Activated naive CD4-positive, alpha-beta T cell treated with anti-CD3 and anti-CD28 coated beads for 36 hours (primary cell): ENCODE measurements at regions not wholly inside any gene's neighbourhood (a gene's known extent, or its start where the extent isn't known, plus 50 kb on each side); places are given as distances from the start of the nearest gene placed in this dataset.
"Not testable (repeated sequence)": the region's sequence is repeated elsewhere in the genome, so short reads cannot be mapped to it uniquely, and the experiment has no call there.

Experiments
- CTCF ChIA-PET: fragments of 350-600 bp; sonication (Branson Sonifier 250); formaldehyde crosslinking; loops from one replicate; lab custom pipeline; 2021; ENCODE audit warnings: antibody characterized with exemption; lab: Charles Lee
- DNase-seq: peaks from one replicate; pipeline ENCODE4 v3.0.0-alpha.2; 2020
- H3K27ac Mint-ChIP-seq: one replicate; pipeline ENCODE4 v1.8.0; 2021; ENCODE audit warnings: mild to moderate bottlenecking, mixed read lengths
- H3K27me3 Mint-ChIP-seq: one replicate; pipeline ENCODE4 v1.8.0; 2021; ENCODE audit warnings: low read depth, mixed read lengths
- H3K36me3 Mint-ChIP-seq: one replicate; pipeline ENCODE4 v1.8.0; 2021; ENCODE audit warnings: low read depth, mixed read lengths
- H3K4me1 Mint-ChIP-seq: one replicate; pipeline ENCODE4 v1.8.0; 2021; ENCODE audit warnings: low read depth, mixed read lengths
- H3K4me3 Mint-ChIP-seq: one replicate; pipeline ENCODE4 v1.8.0; 2021; ENCODE audit warnings: mild to moderate bottlenecking, moderate library complexity, mixed read lengths
- H3K9me3 Mint-ChIP-seq: one replicate; pipeline ENCODE4 v1.8.0; 2021; ENCODE audit warnings: mixed read lengths
- intact Hi-C: fragments of 100-400 bp; cut with micrococcal nuclease; formaldehyde crosslinking; loops from one replicate; pipeline ENCODE4 v1.15.1; 2023

DNA sequence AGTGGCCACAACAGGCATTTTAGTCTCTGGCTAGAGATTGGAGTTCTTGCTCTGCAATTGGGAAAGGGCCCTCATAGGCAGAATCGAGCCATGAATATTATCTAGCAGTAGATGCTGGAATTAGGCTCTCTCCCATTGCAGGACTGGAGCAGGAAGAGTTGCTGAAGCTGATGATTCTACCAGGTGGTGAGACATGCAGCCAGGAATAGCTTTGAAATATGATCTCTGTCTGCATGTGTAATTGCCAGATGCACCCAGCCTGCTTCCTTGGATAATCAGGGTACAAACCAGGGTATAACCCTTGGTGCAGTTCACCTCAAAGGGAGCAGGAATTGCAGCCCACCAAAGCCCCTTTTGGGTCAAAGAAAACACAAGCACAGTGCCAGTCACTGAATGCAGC lies 211.4 kb upstream of the FTMT start:
- Mint-ChIP-seq H3K4me1 (no peaks in the 10 kb centered on the region), H3K4me3 (no peak overlapping the region), H3K27me3 (no peaks in the 10 kb centered on the region), H3K36me3 (no peaks in the 10 kb centered on the region), H3K9me3 (peaks cover 7% of the 10 kb centered on the region), H3K27ac (no peak overlapping the region)
- CTCF ChIA-PET = no interaction called here
- no peak for DNase-seq
- intact Hi-C loops = no loop called here

DNA sequence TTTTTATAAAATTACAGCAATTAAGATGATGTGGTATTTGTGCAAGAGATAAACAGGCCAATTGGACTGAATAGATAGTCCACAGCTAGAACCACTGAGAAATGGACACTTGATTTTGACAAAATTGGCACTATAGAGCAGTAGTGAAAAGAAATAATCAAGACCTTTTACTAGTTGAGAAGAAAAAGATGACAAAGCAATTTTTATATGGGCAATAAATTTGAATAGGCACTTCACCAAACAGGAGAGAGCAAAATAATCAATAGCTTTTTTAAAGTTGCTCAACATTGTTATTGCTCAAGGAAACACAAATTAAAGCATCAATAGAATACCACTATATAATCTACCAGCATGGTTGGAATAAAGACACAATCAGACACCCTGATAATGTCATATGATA lies 193.5 kb upstream of the FTMT start:
- H3K9me3 Mint-ChIP-seq = peaks cover 2% of the 10 kb centered on the region
- no peaks in the 10 kb centered on the region for H3K27me3 Mint-ChIP-seq
- H3K36me3 Mint-ChIP-seq = no peaks in the 10 kb centered on the region
- intact Hi-C loops = no loop called here
- CTCF ChIA-PET = no interaction called here
- H3K4me3 Mint-ChIP-seq = no peak overlapping the region
- H3K27ac Mint-ChIP-seq = no peak overlapping the region
- no peak for DNase-seq
- no peaks in the 10 kb centered on the region for H3K4me1 Mint-ChIP-seq

DNA sequence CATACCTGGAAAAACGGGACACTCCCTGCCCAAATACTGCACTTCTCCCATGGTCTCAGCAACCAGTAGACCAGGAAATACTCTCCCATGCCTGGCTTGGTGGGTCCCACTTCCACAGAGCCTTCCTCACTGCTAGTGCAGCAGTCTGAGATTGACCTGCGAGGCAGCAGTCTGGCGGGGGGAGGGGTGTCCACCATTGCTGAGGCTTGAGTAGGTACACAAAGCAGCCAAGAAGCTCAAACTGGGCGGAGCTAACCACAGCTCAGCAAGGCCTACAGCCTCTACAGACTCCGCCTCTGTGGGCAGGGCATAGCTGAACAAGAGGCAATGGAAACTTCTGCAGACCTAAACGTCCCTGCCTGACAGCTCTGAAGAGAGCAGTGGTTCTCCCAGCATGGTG lies 191.5 kb upstream of the FTMT start:
- CTCF ChIA-PET = no interaction called here
- no peaks in the 10 kb centered on the region for H3K4me1 Mint-ChIP-seq
- no peak overlapping the region for H3K27ac Mint-ChIP-seq
- intact Hi-C loops = no loop called here
- H3K4me3 Mint-ChIP-seq = no peak overlapping the region
- H3K9me3 Mint-ChIP-seq = peaks cover 4% of the 10 kb centered on the region
- H3K27me3 Mint-ChIP-seq = no peaks in the 10 kb centered on the region
- no peak for DNase-seq
- H3K36me3 Mint-ChIP-seq = no peaks in the 10 kb centered on the region

DNA sequence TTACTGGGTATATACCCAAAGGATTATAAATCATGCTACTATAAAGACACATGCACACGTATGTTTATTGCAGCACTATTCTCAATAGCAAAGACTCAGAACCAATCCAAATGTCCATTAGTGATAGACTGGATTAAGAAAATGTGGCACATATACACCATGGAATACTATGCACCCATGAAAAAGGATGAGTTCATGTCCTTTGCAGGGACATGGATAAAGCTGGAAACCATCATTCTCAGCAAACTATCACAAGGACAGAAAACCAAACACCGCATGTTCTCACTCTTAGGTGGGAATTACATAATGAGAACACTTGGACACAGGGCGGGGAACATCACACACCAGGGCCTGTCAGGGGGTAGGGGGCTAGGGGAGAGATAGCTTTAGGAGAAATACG lies 186.1 kb upstream of the FTMT start:
- DNase-seq, H3K27me3 Mint-ChIP-seq, CTCF ChIA-PET, H3K4me1 Mint-ChIP-seq, H3K27ac Mint-ChIP-seq, H3K4me3 Mint-ChIP-seq, intact Hi-C loops, H3K36me3 Mint-ChIP-seq: not testable (repeated sequence)
- H3K9me3 Mint-ChIP-seq = peaks cover 11% of the 10 kb centered on the region

DNA sequence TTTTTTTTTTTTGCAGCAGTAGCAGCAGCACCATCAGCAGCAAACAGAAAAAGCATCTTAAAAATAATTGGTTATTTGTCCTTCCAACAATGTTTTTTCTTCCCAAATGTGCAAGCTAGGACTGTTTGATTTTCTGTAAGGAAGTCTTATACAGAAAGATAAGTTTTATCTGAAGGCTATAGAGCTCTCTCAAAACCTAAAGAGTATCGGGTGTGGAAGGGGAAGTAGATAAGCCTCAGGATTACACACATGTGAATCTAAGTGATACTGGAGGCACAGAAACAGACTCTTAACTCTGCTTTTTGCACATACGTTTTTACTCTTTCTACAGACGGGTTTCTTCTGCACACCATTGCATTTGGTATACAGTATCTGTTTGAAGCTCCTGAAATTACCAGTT lies 184.4 kb upstream of the FTMT start:
- peaks cover 11% of the 10 kb centered on the region for H3K9me3 Mint-ChIP-seq
- CTCF ChIA-PET = no interaction called here
- H3K36me3 Mint-ChIP-seq = no peaks in the 10 kb centered on the region
- no peak overlapping the region for H3K27ac Mint-ChIP-seq
- DNase-seq = no peak
- no peaks in the 10 kb centered on the region for H3K4me1 Mint-ChIP-seq
- no peak overlapping the region for H3K4me3 Mint-ChIP-seq
- H3K27me3 Mint-ChIP-seq = no peaks in the 10 kb centered on the region
- intact Hi-C loops = no loop called here

DNA sequence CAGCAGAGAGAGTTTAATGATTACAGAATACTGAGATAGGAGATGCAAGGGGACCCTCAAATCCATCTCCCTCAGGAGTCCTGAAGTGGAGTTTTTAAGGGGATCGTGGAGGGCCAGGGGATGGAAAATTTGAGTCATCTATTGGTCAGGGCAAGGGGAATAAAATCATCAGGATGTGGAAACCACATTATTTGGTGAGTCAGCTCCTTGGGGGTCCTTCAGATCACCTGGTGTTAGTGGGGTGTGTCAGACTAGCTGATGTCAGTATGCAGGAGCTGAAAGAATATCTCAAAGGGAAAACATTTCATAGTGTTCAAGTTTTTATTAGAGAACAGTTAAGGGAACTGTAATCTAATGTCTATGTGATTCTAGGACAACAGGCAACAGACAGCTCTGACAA lies 183.0 kb upstream of the FTMT start:
- intact Hi-C loops = no loop called here
- H3K9me3 Mint-ChIP-seq = peaks cover 9% of the 10 kb centered on the region
- no peaks in the 10 kb centered on the region for H3K4me1 Mint-ChIP-seq
- CTCF ChIA-PET = no interaction called here
- no peaks in the 10 kb centered on the region for H3K27me3 Mint-ChIP-seq
- H3K27ac Mint-ChIP-seq = no peak overlapping the region
- no peaks in the 10 kb centered on the region for H3K36me3 Mint-ChIP-seq
- H3K4me3 Mint-ChIP-seq = no peak overlapping the region
- no peak for DNase-seq

DNA sequence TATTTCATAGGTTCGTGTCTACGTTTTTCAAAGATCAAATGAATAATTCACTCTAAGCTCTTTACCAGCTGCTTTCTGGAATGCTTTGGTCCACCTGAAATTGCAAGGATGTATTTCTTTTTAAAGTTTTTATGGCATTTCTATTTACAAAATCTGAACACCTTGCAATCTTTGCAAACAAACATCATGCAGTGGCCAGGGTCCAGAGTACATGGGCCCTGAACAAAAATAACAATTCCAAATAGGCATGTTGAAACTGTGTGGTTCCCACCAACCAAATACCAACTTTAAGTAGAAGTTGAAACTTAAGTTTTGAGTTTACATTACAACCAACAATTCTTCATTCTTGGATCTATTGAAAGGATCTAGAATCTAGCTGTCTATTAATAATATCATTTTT lies 180.1 kb upstream of the FTMT start:
- CTCF ChIA-PET = no interaction called here
- DNase-seq = no peak
- H3K4me1 Mint-ChIP-seq = no peaks in the 10 kb centered on the region
- peaks cover 3% of the 10 kb centered on the region for H3K9me3 Mint-ChIP-seq
- no peak overlapping the region for H3K27ac Mint-ChIP-seq
- no peaks in the 10 kb centered on the region for H3K36me3 Mint-ChIP-seq
- no peaks in the 10 kb centered on the region for H3K27me3 Mint-ChIP-seq
- H3K4me3 Mint-ChIP-seq = no peak overlapping the region
- intact Hi-C loops = no loop called here

DNA sequence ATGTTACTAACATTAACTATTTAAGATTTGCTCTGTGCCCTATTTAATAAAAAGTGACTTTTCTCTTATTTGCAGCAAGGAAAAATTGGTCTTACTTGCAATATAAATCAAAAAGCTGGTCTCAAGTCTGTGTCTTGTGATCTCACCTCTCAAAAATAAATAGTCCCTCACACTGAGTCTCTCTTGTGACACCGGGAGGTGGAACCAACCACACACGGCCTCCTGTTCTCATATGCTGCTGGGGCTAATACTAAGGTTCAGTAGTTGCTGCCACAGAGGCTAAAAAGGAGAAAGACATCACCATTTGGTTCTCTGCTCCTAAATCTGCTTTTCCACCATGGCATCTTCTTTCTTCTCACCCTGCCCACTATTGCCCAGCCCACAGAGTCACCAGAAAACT lies 175.8 kb upstream of the FTMT start:
- CTCF ChIA-PET = no interaction called here
- H3K27ac Mint-ChIP-seq = no peak overlapping the region
- intact Hi-C loops = no loop called here

DNA sequence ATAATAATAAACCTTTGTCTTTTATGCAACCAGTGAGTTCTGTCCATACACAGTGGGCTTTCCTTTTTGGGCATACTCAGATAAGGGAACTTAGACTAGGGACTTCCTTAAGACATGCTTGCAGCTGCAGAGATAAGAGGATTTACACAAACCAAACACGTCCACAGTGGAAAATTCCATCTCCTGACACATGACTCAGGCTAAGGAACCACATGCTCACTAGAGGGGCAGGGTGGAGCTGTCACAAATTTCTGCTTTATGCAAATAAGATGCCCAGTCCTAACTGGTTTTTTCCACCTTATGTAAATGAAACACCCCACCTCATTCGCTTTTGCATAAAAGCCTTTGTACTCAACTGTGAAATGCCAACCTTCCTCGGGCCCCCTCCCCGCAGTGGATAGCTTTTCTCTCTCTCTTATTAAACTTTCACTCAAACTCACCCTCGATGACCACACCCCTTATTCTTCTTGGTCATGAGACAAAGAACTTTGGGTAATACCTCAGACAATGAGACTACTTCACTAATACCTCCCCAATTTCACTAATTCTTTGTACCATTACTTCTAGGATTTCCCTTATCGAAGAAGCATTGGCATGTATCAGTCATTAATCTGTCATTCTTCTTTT lies 170.3 kb upstream of the FTMT start:
- intact Hi-C loops = no loop called here
- Mint-ChIP-seq H3K4me3 (no peak overlapping the region), H3K9me3 (peaks cover 13% of the 10 kb centered on the region), H3K27ac (no peak overlapping the region), H3K36me3 (no peaks in the 10 kb centered on the region), H3K27me3 (no peaks in the 10 kb centered on the region), H3K4me1 (no peaks in the 10 kb centered on the region)
- CTCF ChIA-PET = no interaction called here
- no peak for DNase-seq

More for the DNA sequence above, 175.8 kb upstream of the FTMT start:
- Mint-ChIP-seq H3K36me3 (no peaks in the 10 kb centered on the region), H3K4me3 (no peak overlapping the region), H3K27me3 (no peaks in the 10 kb centered on the region), H3K9me3 (peaks cover 4% of the 10 kb centered on the region), H3K4me1 (no peaks in the 10 kb centered on the region)
- DNase-seq = no peak

DNA sequence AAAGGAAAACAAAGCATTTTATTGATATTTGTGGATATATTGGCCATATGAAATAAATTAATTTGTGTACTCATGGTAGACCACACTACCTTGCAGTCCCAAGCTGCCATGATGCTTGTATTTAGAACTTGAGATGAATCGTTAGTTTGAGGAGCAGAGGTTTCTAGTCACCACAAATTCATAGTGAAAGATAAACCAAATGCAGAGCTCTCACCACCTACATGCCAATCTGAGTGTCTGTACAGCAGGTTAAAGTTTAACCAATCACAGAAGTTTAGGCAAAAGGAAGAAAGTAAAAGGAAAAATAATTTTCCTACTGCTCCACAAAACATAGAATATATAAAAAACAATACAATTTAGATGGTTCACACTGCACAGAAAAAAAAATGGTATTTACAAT lies 163.6 kb upstream of the FTMT start:
- CTCF ChIA-PET = no interaction called here
- no peak overlapping the region for H3K4me3 Mint-ChIP-seq
- intact Hi-C loops = no loop called here

DNA sequence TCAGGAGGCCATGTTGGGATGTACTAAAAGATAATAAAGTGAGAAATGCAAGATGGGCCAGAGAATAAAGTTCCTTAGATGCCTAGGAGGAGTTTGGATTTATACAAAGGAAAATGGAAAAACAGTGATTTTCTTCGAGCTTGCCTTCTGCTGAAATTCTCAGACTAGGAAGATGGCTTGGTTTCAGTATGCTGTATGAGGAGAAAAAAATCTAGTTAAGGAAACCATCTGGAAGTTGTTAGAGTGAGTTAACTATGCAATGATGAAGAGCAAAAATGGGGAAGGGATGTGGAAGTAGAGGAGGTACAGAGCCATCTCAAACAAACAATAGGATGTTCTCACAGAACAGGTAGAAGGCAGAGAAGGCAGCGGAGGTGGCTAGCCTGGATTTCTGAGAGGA lies 162.9 kb upstream of the FTMT start:
- no peak for DNase-seq
- no peaks in the 10 kb centered on the region for H3K27me3 Mint-ChIP-seq
- H3K4me1 Mint-ChIP-seq = no peaks in the 10 kb centered on the region
- no peaks in the 10 kb centered on the region for H3K36me3 Mint-ChIP-seq
- H3K4me3 Mint-ChIP-seq = no peak overlapping the region
- CTCF ChIA-PET = no interaction called here
- intact Hi-C loops = no loop called here
- H3K9me3 Mint-ChIP-seq = no peaks in the 10 kb centered on the region
- no peak overlapping the region for H3K27ac Mint-ChIP-seq

More for the DNA sequence above, 163.6 kb upstream of the FTMT start:
- Mint-ChIP-seq H3K27me3 (no peaks in the 10 kb centered on the region), H3K36me3 (no peaks in the 10 kb centered on the region), H3K9me3 (peaks cover 2% of the 10 kb centered on the region), H3K4me1 (no peaks in the 10 kb centered on the region), H3K27ac (no peak overlapping the region)
- no peak for DNase-seq

DNA sequence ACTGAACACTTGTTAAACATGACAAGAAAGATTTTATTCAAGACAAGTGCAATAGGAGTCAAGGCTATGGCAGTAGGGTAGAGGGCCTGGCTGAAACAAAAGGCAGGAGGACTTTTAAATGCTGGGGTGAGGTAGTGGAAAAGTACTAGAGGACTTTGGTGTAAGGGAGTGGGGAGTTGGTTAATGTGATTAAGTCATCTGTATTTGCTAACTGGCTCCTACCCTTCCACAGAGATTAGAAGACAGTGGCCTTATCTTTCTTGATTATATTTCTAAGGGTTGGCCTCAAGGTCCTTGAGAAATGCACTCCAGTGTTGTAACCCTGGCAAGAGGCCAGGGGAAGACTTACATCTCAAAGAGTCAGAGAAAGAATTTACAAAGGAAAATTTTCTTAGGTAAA lies 160.2 kb upstream of the FTMT start:
- H3K4me1 Mint-ChIP-seq = no peaks in the 10 kb centered on the region
- no peak overlapping the region for H3K4me3 Mint-ChIP-seq
- no peaks in the 10 kb centered on the region for H3K36me3 Mint-ChIP-seq
- intact Hi-C loops = no loop called here
- H3K27me3 Mint-ChIP-seq = no peaks in the 10 kb centered on the region
- H3K27ac Mint-ChIP-seq = no peak overlapping the region
- no peaks in the 10 kb centered on the region for H3K9me3 Mint-ChIP-seq
- DNase-seq = no peak
- CTCF ChIA-PET = no interaction called here

DNA sequence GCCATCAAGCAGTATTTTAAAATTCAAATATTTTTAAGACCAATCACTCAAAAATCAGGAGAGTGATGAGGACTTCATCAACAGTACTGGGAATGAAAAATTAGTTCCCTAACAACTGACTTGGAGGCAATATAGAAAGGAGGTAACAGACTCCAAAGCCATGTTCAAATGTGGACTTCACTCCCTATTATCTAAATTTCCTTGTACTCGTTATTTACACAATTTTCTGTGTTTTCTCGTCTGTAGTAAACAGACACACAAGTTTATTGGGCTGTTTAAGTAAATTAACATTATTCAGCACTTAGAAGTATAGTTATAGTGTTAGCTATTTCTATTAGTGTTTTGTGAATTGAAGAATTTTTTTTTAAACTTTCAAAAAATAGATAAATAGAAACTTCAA lies 159.5 kb upstream of the FTMT start:
- H3K36me3 Mint-ChIP-seq = no peaks in the 10 kb centered on the region
- H3K9me3 Mint-ChIP-seq = no peaks in the 10 kb centered on the region
- no peaks in the 10 kb centered on the region for H3K27me3 Mint-ChIP-seq
- no peak overlapping the region for H3K4me3 Mint-ChIP-seq
- CTCF ChIA-PET = no interaction called here
- no peak for DNase-seq
- intact Hi-C loops = no loop called here
- H3K4me1 Mint-ChIP-seq = no peaks in the 10 kb centered on the region
- H3K27ac Mint-ChIP-seq = no peak overlapping the region

DNA sequence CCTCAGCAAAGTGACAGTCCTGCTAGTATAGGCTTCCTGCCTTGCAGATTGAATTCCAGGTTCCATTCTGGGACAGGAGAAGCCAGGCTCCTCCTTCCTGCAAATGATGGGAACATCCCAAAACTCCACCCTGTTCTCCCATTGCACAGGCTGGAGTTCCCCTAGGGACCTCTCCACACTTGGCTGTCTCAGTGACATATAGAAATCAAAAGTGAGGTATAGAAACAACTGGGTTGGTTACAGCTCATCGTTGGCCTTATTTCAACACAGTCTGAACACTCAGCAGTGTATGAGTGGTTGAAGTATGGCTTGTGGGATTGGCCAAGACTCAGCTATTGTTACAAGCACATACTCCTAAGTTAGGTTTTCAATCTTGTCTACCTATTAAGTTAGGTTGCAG lies 157.8 kb upstream of the FTMT start:
- no peak for DNase-seq
- CTCF ChIA-PET = no interaction called here
- no peaks in the 10 kb centered on the region for H3K9me3 Mint-ChIP-seq
- H3K4me3 Mint-ChIP-seq = no peak overlapping the region
- intact Hi-C loops = no loop called here
- H3K27ac Mint-ChIP-seq = no peak overlapping the region
- H3K27me3 Mint-ChIP-seq = no peaks in the 10 kb centered on the region
- no peaks in the 10 kb centered on the region for H3K36me3 Mint-ChIP-seq
- H3K4me1 Mint-ChIP-seq = no peaks in the 10 kb centered on the region
